ENCODE measurements at regions not wholly inside any gene's neighbourhood (a gene's known extent, or its start where the extent isn't known, plus 50 kb on each side); places are given as distances from the start of the nearest gene placed in this dataset.

- POLR2A ChIA-PET: no interaction called here
- Mint-ChIP-seq H3K27ac (no peak overlapping the region), H3K27me3 (no peaks in the 10 kb centered on the region)
These were observed 809.8 kb upstream of the SOX11 start for GRCh38 chr2:4882421-4882820.

DNA sequence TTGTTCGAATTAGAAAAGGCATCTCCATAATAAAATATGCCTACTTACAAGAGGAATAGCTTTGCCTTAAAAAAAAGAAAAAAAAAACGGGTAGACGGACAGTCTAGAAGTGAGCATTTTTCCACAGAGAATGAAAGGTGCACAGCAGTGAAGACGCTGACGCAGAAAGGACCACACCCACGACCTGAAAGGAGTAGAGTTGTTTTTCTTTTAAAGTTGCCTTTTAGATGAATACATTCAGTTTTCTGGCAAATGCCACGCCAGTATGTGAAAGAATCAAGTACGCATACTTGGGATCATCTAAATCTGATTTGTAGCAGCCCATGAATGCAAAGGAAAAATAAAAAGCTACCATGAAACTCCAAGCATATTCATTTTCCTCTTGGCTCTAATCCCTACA, 809.2 kb upstream of the SOX11 start:
- Mint-ChIP-seq H3K36me3 (ENCODE audit: low read depth) (no peaks in the 10 kb centered on the region), H3K27me3 (no peaks in the 10 kb centered on the region), H3K27ac (no peak overlapping the region), H3K4me3 (no peak overlapping the region), H3K9me3 (peaks cover 7% of the 10 kb centered on the region), H3K4me1 (no peaks in the 10 kb centered on the region)
- POLR2A ChIA-PET: no interaction called here
- no peak for DNase-seq
- CTCF ChIA-PET: no interaction called here

More at GRCh38 chr2:4882421-4882820, 809.8 kb upstream of the SOX11 start:
- Mint-ChIP-seq H3K9me3 (peaks cover 7% of the 10 kb centered on the region), H3K4me3 (no peak overlapping the region), H3K4me1 (no peaks in the 10 kb centered on the region), H3K36me3 (ENCODE audit: low read depth) (no peaks in the 10 kb centered on the region)
- CTCF ChIA-PET: no interaction called here
- no peak for DNase-seq

DNA sequence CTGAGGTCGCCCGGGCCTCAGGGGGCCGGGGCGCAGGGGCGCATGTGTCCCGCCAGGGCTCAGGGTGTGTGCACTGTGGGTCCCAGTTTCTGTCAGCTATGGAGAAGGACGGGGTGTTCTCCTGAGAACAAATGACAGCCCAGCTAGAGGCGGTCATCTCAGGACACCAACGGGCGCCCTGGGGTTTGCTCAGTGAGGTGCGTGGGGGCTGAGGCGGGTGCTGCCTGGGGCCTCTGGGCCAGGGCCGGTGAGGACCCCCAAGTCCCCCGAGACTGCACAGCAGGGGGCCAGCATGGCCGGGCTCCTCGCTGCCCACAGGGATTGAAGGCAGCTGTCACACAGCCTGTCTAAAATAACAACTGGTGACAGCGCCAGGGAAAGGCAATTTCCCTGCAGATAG, 808.8 kb upstream of the SOX11 start:
- Mint-ChIP-seq H3K27me3 (no peaks in the 10 kb centered on the region), H3K9me3 (peaks cover 6% of the 10 kb centered on the region), H3K27ac (no peak overlapping the region), H3K36me3 (ENCODE audit: low read depth) (no peaks in the 10 kb centered on the region), H3K4me1 (no peaks in the 10 kb centered on the region), H3K4me3 (no peak overlapping the region)
- DNase-seq: no peak
- CTCF ChIA-PET: no interaction called here
- POLR2A ChIA-PET: no interaction called here

DNA sequence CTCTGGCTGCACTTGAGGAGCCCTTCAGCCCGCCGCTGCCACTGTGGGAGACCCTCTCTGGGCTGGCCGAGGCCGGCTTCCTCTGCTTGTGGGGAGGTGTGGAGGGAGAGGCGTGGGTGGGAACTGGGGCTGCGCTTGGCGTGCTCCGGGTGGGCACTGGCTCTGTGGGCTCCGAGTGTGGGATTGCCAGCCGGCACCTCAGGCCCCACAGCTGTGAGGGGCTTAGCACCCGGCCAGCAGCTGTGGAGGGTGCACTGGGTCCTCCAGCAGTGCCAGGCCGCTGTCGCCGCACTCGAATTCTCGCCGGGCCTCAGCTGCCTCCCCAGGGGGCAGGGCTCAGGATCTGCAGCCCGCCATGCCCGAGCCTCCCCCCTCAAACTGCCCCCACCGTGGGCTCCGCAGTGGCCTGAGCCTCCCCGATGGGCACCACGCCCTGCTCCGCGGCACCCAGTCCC, 808.0 kb upstream of the SOX11 start:
- H3K36me3 Mint-ChIP-seq (ENCODE audit: low read depth): no peaks in the 10 kb centered on the region
- ChIA-PET POLR2A (no interaction called here), CTCF (no interaction called here)
- H3K9me3 Mint-ChIP-seq: peaks cover 5% of the 10 kb centered on the region
- no peak overlapping the region for H3K4me3 Mint-ChIP-seq
- H3K27ac Mint-ChIP-seq: no peak overlapping the region
- no peaks in the 10 kb centered on the region for H3K4me1 Mint-ChIP-seq
- H3K27me3 Mint-ChIP-seq: no peaks in the 10 kb centered on the region
- DNase-seq: no peak

DNA sequence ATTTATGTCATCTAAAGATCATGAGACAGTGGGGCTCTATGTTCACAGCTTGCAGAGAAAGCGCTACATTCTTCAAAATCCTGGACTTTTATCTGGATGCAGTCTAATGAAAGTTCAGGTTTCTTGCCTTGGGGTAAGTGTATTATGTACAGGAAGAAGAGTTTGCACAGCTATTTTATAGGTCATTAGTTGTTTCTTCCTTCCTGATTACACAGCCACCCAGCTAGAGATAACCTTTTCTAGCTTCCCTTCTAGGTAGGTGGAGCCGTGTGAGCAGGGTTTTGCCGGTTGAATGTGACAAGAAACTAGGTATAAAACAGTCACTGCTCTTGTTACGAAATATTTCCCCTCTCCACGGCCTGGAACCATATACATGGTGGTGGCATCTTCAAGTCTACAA, 800.8 kb upstream of the SOX11 start:
- POLR2A ChIA-PET: no interaction called here
- Mint-ChIP-seq H3K36me3 (ENCODE audit: low read depth) (no peaks in the 10 kb centered on the region), H3K9me3 (peaks cover 8% of the 10 kb centered on the region), H3K27me3 (no peaks in the 10 kb centered on the region), H3K27ac (no peak overlapping the region), H3K4me3 (no peak overlapping the region), H3K4me1 (no peaks in the 10 kb centered on the region)
- CTCF ChIA-PET: no interaction called here
- DNase-seq: no peak

GRCh38 chr2:4895371-4895770, 796.8 kb upstream of the SOX11 start:
- Mint-ChIP-seq H3K36me3 (ENCODE audit: low read depth) (no peaks in the 10 kb centered on the region), H3K27ac (no peak overlapping the region), H3K9me3 (peaks cover 8% of the 10 kb centered on the region), H3K4me1 (no peaks in the 10 kb centered on the region), H3K27me3 (no peaks in the 10 kb centered on the region), H3K4me3 (no peak overlapping the region)
- DNase-seq: no peak
- POLR2A ChIA-PET: no interaction called here
- CTCF ChIA-PET: no interaction called here

DNA sequence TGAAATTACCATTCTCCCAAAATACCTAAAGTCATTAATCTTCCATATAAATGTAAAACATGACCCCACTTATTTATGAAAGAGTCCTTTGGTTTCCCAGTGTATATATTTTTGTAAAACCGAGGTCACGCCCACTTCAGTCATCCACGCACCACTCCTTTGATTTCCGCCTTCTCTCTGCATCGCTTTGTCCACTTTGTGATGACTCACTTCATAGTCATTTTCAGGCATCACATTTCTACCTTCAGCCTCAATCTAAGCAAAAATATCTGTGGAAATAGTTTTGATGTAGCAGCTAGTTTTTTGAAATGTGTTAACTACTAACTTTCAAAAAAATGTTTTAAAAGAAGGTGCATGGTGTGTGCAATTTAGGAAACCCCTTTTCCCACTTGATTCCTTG, 793.5 kb upstream of the SOX11 start:
- Mint-ChIP-seq H3K9me3 (peaks cover 10% of the 10 kb centered on the region), H3K36me3 (ENCODE audit: low read depth) (no peaks in the 10 kb centered on the region), H3K27me3 (no peaks in the 10 kb centered on the region), H3K27ac (no peak overlapping the region), H3K4me3 (no peak overlapping the region), H3K4me1 (no peaks in the 10 kb centered on the region)
- ChIA-PET CTCF (no interaction called here), POLR2A (no interaction called here)
- no peak for DNase-seq

DNA sequence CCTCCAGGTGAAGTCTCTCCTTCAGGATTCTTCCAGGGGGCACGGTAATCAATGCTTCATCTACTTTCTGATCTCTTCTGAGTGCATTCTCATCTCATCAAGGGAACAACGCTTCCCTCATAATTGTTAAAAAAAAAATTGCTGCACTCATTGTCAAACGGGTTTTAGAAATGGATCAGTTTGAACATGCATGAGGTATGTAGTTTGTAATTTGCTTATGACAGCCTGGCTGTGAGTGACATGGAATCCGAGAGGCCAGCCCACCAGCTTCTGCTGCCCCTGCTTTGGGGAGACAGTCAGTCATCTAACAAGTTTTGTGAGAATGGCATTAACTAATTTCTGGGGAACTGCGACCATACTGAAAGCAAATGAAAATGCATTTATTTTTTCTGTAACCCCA, 791.9 kb upstream of the SOX11 start:
- H3K4me3 Mint-ChIP-seq: no peak overlapping the region
- CTCF ChIA-PET: no interaction called here
- H3K36me3 Mint-ChIP-seq (ENCODE audit: low read depth): no peaks in the 10 kb centered on the region
- H3K27me3 Mint-ChIP-seq: no peaks in the 10 kb centered on the region
- H3K4me1 Mint-ChIP-seq: no peaks in the 10 kb centered on the region
- no peak for DNase-seq
- H3K27ac Mint-ChIP-seq: no peak overlapping the region
- POLR2A ChIA-PET: no interaction called here
- H3K9me3 Mint-ChIP-seq: peaks cover 6% of the 10 kb centered on the region

DNA sequence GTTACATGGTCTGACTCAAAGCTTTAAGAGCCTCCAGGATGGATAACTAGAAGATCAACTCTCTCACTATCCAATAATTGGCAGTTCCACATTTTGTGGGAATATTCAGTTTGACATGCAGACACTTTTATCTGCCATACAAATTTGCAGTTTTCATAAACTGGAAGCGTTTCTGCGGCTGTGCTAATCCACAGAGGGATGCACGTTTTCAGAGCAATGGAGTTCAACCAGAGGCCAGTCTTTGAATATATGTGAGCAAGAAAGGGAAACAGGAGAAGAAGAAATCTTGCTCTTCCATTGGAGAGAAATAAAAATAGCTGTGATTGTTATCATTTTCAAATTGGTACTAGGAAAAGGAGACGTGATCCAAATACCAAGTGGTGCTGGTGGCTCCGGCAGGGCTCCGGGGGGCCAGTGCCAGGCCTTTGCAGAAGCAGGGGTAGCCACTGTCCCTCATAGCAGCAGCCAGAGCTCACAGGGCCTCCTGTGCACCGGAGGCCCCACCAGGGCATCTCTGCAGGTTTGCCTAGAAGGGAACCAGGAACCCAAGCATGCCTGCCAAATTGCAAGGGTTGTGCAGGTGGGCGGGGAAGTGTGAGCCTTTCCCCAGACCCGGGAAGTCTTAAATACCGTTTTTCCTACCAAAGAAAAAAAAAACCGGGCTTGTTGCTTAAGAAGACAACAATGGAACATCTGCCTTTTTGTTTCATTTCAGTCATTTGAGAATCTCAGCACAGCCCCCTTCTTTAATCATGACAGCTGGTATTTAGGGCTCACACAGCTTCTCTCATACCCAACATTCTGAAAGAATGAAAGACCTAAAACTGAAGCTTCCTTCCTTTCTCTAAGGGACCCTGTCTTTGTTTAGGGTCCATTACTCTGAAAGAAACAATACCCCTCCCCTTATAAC, 791.1 kb upstream of the SOX11 start:
- H3K27ac Mint-ChIP-seq: no peak overlapping the region
- no peak overlapping the region for H3K4me3 Mint-ChIP-seq
- H3K27me3 Mint-ChIP-seq: no peaks in the 10 kb centered on the region
- H3K9me3 Mint-ChIP-seq: peaks cover 8% of the 10 kb centered on the region
- DNase-seq: no peak
- no peaks in the 10 kb centered on the region for H3K36me3 Mint-ChIP-seq (ENCODE audit: low read depth)
- POLR2A ChIA-PET: no interaction called here
- CTCF ChIA-PET: no interaction called here
- H3K4me1 Mint-ChIP-seq: no peaks in the 10 kb centered on the region

GRCh38 chr2:4903656-4904348, 788.4 kb upstream of the SOX11 start:
- Mint-ChIP-seq H3K27ac (no peak overlapping the region), H3K27me3 (no peaks in the 10 kb centered on the region), H3K36me3 (ENCODE audit: low read depth) (no peaks in the 10 kb centered on the region), H3K4me3 (no peak overlapping the region), H3K9me3 (peaks cover 8% of the 10 kb centered on the region), H3K4me1 (no peaks in the 10 kb centered on the region)
- DNase-seq: no peak
- POLR2A ChIA-PET: no interaction called here
- CTCF ChIA-PET: no interaction called here

- H3K27ac Mint-ChIP-seq: no peak overlapping the region
- no peaks in the 10 kb centered on the region for H3K36me3 Mint-ChIP-seq (ENCODE audit: low read depth)
- H3K4me1 Mint-ChIP-seq: no peaks in the 10 kb centered on the region
- no peak overlapping the region for H3K4me3 Mint-ChIP-seq
- no peak for DNase-seq
- H3K9me3 Mint-ChIP-seq: peaks cover 13% of the 10 kb centered on the region
- POLR2A ChIA-PET: no interaction called here
- no peaks in the 10 kb centered on the region for H3K27me3 Mint-ChIP-seq
- CTCF ChIA-PET: no interaction called here
These were observed 783.7 kb upstream of the SOX11 start for GRCh38 chr2:4908461-4908860.

- H3K27ac Mint-ChIP-seq: no peak overlapping the region
- H3K36me3 Mint-ChIP-seq (ENCODE audit: low read depth): no peaks in the 10 kb centered on the region
- no peak overlapping the region for H3K4me3 Mint-ChIP-seq
- CTCF ChIA-PET: no interaction called here
- peaks cover 16% of the 10 kb centered on the region for H3K9me3 Mint-ChIP-seq
- POLR2A ChIA-PET: no interaction called here
- no peak for DNase-seq
- no peaks in the 10 kb centered on the region for H3K27me3 Mint-ChIP-seq
- no peaks in the 10 kb centered on the region for H3K4me1 Mint-ChIP-seq
These were observed 782.7 kb upstream of the SOX11 start for GRCh38 chr2:4909346-4910009.

GRCh38 chr2:4914036-4914435, 778.1 kb upstream of the SOX11 start:
- ChIA-PET CTCF (no interaction called here), POLR2A (no interaction called here)
- Mint-ChIP-seq H3K9me3 (peaks cover 16% of the 10 kb centered on the region), H3K36me3 (ENCODE audit: low read depth) (no peaks in the 10 kb centered on the region), H3K27ac (no peak overlapping the region), H3K4me1 (no peaks in the 10 kb centered on the region), H3K27me3 (no peaks in the 10 kb centered on the region), H3K4me3 (no peak overlapping the region)
- no peak for DNase-seq

GRCh38 chr2:4914551-4914950, 777.6 kb upstream of the SOX11 start:
- H3K4me3 Mint-ChIP-seq: no peak overlapping the region
- ChIA-PET POLR2A (no interaction called here), CTCF (no interaction called here)
- H3K4me1 Mint-ChIP-seq: no peaks in the 10 kb centered on the region
- H3K9me3 Mint-ChIP-seq: peaks cover 15% of the 10 kb centered on the region
- no peak for DNase-seq
- no peaks in the 10 kb centered on the region for H3K36me3 Mint-ChIP-seq (ENCODE audit: low read depth)
- no peak overlapping the region for H3K27ac Mint-ChIP-seq
- H3K27me3 Mint-ChIP-seq: no peaks in the 10 kb centered on the region
